ENCODE measurements at regions not wholly inside any gene's neighbourhood (a gene's known extent, or its start where the extent isn't known, plus 50 kb on each side); places are given as distances from the start of the nearest gene placed in this dataset.
"Not testable (repeated sequence)": the region's sequence is repeated elsewhere in the genome, so short reads cannot be mapped to it uniquely, and the experiment has no call there.

GRCh38 chr15:38128921-38129320 lies 123.7 kb upstream of the SPRED1 start:
- no peak for DNase-seq

- no peak for DNase-seq
Measured at GRCh38 chr15:38129531-38130204, 123.0 kb upstream of the SPRED1 start.

GRCh38 chr15:38130205-38130567 lies 122.5 kb upstream of the SPRED1 start:
- no peak for DNase-seq

- DNase-seq: no peak
Measured at GRCh38 chr15:38130740-38131498, 121.7 kb upstream of the SPRED1 start.

GRCh38 chr15:38134252-38134651 lies 118.4 kb upstream of the SPRED1 start:
- no peak for DNase-seq

GRCh38 chr15:38142195-38142594 lies 110.4 kb upstream of the SPRED1 start:
- DNase-seq: not testable (repeated sequence)

GRCh38 chr15:38144921-38145320 lies 107.7 kb upstream of the SPRED1 start:
- DNase-seq: no peak

GRCh38 chr15:38145651-38146111 lies 107.0 kb upstream of the SPRED1 start:
- no peak for DNase-seq

GRCh38 chr15:38147246-38147645 lies 105.4 kb upstream of the SPRED1 start:
- no peak for DNase-seq

- DNase-seq: no peak
Measured at GRCh38 chr15:38148471-38148870, 104.2 kb upstream of the SPRED1 start.

- no peak for DNase-seq
Measured at GRCh38 chr15:38149315-38149714, 103.3 kb upstream of the SPRED1 start.

- no peak for DNase-seq
Measured at GRCh38 chr15:38150148-38150547, 102.5 kb upstream of the SPRED1 start.

- no peak for DNase-seq
Measured at GRCh38 chr15:38150794-38151193, 101.8 kb upstream of the SPRED1 start.

GRCh38 chr15:38153781-38154180 lies 98.9 kb upstream of the SPRED1 start:
- no peak for DNase-seq

- no peak for DNase-seq
Measured at GRCh38 chr15:38154255-38154654, 98.4 kb upstream of the SPRED1 start.

- no peak for DNase-seq
Measured at GRCh38 chr15:38154837-38155236, 97.8 kb upstream of the SPRED1 start.

- DNase-seq: no peak
Measured at GRCh38 chr15:38163658-38164057, 89.0 kb upstream of the SPRED1 start.

- no peak for DNase-seq
Measured at GRCh38 chr15:38164061-38164460, 88.6 kb upstream of the SPRED1 start.

- DNase-seq: no peak
Measured at GRCh38 chr15:38164507-38164906, 88.1 kb upstream of the SPRED1 start.

GRCh38 chr15:38168467-38169070 lies 84.1 kb upstream of the SPRED1 start:
- no peak for DNase-seq

GRCh38 chr15:38171973-38172372 lies 80.7 kb upstream of the SPRED1 start:
- no peak for DNase-seq

GRCh38 chr15:38174691-38175090 lies 77.9 kb upstream of the SPRED1 start:
- no peak for DNase-seq

GRCh38 chr15:38176155-38176554 lies 76.5 kb upstream of the SPRED1 start:
- DNase-seq: no peak

GRCh38 chr15:38176691-38177090 lies 75.9 kb upstream of the SPRED1 start:
- no peak for DNase-seq
